GM18870 (cell line): ENCODE measurements at regions not wholly inside any gene's neighbourhood (a gene's known extent, or its start where the extent isn't known, plus 50 kb on each side); places are given as distances from the start of the nearest gene placed in this dataset.
"Not testable (repeated sequence)": the region's sequence is repeated elsewhere in the genome, so short reads cannot be mapped to it uniquely, and the experiment has no call there.

Source experiments
- ATAC-seq: cut with Tn5 transposase; IDR thresholded peaks from one replicate; pipeline ENCODE4 v1.9.1; 2021; ENCODE audit warnings: moderate library complexity; ENCODE audit not compliant: unreplicated experiment

GRCh38 chr6:22157233-22157632 is 139.6 kb downstream of the PRL start:
- ATAC-seq, result no peak

- ATAC-seq, result no peak
Observed at GRCh38 chr6:22164236-22164635, 132.6 kb downstream of the PRL start.

DNA sequence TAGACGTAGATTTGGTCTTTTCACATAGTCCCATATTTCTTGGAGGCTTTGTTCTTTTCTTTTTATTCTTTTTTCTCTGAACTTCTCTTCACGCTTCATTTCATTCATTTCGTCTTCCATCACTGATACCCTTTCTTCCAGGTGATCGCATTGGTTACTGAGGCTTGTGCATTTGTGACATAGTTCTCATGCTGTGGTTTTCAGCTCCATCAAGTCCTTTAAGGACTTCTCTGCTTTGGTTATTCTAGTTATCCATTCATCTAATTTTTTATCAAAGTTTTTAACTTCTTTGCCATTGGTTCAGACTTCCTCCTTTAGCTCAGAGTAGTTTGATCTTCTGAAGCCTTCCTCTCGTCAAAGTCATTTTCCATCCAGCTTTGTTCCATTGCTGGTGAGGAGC is 125.8 kb downstream of the PRL start:
- ATAC-seq, result not testable (repeated sequence)

DNA sequence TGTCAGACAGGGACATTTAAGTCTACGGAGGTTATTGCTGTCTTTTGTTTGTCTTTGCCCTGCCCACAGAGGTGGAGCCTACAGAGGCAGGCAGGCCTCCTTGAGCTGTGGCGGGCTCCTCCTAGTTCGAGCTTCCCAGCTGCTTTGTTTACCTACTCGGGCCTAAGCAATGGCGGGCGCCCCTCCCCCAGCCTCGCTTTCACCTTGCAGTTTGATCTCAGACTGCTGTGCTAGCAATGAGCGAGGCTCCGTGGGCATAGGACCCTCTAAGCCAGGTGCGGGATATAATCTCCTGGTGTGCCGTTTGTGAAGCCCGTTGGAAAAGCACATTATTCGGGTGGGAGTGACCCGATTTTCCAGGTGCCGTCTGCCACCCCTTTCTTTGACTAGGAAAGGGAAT is 125.0 kb downstream of the PRL start:
- ATAC-seq, result not testable (repeated sequence)

DNA sequence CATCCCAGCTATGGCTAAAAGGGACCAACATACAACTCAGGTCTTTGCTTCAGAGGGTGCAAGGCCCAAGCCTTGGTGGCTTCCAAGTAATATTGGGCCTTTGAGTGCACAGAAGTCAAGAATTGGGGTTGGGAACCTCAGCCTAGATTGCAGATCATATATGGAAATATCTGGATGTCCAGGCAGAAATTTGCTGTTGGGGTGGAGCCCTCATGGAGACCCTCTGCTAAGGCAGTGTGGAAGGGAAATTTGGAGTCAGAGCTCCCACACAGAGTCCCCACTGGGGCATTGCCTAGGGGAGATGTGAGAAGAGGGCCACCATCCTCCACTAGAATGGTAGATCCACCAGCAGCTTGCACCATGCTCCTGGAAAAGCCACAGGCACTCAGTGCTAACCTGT is 123.5 kb downstream of the PRL start:
- no peak for ATAC-seq

DNA sequence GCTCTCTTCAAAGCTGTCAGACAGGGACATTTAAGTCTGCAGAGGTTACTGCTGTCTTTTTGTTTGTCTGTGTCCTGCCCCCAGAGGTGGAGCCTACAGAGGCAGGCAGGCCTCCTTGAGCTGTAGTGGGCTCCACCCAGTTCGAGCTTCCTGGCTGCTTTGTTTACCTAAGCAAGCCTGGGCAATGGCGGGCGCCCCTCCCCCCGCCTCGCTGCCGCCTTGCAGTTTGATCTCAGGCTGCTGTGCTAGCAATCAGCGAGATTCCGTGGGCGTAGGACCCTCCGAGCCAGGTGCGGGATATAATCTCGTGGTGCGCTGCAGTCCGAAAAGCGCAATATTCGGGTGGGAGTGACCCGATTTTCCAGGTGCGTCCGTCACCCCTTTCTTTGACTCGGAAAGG is 116.6 kb downstream of the PRL start:
- ATAC-seq, result not testable (repeated sequence)

DNA sequence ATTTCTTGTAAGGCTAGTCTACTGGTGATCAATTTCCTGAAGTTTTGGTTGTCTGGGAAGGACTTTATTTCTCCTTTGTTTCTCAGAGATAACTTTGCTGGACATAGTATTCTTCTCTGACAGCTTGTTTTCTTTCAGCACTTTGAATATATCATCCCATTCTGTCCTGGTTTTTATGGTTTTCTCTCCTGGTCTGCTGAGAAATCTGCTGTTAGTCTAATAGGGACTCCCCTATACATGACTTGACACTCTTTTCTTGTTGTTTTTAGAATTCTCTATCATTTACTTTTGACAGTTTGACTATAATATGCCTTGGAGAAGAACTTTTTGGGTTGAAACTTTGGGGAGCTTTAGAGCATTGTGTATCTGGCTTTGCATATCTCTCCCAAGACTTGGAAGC is 112.5 kb downstream of the PRL start:
- no peak for ATAC-seq

GRCh38 chr6:22189946-22190345 is 106.9 kb downstream of the PRL start:
- ATAC-seq, result no peak

- ATAC-seq, result peak; percentile 59
Observed at GRCh38 chr6:22194188-22194921, 102.5 kb downstream of the PRL start.

DNA sequence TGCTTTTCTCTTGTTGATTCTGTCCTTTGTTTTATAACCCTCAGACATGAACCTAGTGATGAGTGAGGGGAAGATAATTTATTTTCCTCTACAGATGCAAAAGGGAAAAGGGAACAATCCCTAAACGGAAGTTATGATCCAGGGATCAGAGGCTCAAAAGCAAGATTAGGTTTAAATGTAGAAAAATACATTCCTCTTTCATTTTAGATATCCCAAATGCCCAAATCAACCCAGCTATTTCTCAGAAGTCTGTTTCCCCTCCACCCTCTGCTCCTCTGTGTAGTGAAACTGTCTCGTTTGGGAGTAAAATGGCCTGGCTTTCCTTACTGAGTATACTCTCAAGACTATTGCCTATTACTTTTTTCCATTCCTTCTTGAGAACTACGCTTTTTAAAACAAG is 97.1 kb downstream of the PRL start:
- no peak for ATAC-seq

DNA sequence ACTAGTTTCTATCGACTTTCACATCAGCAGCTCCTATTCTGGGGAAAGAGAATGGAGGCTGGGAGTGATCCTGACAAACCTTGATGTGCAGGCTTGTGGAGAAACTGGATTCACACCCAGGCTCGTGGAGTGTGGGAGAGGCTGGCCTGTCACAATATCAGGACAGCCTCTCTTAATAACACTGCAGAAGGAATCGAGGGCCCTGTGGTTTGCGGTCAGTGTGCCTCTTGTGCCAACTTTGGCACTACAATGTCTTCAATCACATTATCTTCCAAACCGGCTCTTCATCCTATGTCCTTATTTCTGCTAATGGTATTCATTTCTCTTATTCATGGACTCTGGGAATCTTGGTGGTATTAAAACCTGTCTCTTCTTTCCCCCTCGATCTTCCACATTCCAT is 92.7 kb downstream of the PRL start:
- ATAC-seq, result no peak

- no peak for ATAC-seq
Observed at GRCh38 chr6:22205266-22205665, 91.6 kb downstream of the PRL start.

DNA sequence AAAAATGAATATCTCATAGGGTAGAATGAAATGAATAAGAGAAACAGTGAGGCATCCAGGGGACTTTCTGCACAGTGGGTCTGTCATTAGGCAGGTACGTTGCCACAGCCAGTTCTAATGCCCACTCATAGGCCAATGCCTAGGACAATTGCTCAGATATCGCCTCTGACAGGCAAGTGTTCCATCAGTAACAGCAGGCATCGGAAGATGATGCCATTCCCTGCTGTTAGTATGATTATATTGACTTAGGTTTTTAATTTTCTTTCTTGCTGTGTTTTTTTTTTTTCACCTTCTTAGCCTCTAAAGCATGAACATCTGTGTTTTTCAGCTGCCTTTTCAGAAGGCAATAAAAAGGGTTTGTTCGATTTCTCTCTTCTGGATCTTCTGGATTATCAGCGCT is 90.7 kb downstream of the PRL start:
- ATAC-seq, result no peak

DNA sequence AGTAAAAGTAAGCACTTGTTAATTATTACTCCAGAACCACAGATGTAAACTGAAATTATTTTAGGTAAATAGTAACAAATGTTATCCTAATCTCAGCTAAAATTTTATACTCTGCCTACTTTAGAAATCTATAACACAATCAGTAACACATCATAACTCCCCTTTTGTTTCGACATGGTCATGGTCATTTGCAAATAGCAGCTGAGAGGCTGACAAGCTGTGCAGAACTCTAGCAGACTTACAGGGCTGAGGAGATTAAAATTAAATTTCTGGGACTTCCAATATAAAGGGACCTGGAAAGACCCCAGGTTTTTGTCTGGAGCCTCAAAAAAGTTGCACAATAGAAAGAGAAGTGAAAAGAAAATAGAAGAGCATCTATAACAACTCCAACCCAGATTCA is 88.8 kb downstream of the PRL start:
- ATAC-seq, result no peak

DNA sequence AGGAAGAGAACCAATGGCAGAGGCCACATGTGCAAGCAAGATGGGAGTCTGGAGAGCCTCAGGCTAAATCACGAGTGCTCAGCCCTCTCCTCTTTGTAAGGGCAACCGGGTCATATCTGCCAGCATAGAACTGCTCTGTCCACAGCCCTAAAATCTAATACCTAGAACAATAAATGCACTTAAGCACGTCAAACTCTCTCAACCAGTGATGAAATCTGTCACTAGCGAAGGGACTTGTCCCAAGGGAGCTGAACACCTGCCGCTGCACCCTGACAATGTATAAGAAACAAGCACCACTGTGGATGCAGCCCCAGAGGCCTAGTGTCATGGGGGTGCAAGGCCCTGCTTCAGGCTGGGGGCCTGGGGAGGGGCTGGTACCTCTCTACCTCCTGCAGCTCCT is 82.5 kb downstream of the PRL start:
- ATAC-seq, result no peak

GRCh38 chr6:22215474-22215873 is 81.4 kb downstream of the PRL start:
- not testable (repeated sequence) for ATAC-seq

GRCh38 chr6:22218410-22218809 is 78.4 kb downstream of the PRL start:
- ATAC-seq, result no peak

GRCh38 chr6:22219925-22220324 is 76.9 kb downstream of the PRL start:
- no peak for ATAC-seq

- ATAC-seq, result no peak
Observed at GRCh38 chr6:22221211-22221610, 75.6 kb downstream of the PRL start.

GRCh38 chr6:22221630-22222029 is 75.2 kb downstream of the PRL start:
- ATAC-seq, result no peak

DNA sequence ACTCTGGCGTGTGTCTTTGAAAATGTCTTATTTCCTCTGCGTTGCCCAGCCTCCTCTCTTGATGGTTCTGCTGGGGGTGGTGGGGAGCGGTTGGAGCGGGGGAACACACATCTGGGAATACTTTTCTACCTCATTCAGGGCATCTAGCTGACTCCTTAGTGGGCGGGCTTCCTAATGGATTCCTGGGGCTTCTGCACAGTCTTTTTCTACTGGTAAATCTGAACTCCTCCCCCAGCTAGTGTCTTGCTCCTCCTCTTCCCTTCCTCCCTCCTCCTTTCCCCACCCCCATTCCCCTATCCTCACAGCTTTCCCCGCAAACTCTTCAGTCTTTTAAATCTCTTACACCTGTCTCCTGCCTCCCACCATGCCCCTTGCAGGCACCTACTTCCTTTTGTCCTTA is 74.4 kb downstream of the PRL start:
- no peak for ATAC-seq

DNA sequence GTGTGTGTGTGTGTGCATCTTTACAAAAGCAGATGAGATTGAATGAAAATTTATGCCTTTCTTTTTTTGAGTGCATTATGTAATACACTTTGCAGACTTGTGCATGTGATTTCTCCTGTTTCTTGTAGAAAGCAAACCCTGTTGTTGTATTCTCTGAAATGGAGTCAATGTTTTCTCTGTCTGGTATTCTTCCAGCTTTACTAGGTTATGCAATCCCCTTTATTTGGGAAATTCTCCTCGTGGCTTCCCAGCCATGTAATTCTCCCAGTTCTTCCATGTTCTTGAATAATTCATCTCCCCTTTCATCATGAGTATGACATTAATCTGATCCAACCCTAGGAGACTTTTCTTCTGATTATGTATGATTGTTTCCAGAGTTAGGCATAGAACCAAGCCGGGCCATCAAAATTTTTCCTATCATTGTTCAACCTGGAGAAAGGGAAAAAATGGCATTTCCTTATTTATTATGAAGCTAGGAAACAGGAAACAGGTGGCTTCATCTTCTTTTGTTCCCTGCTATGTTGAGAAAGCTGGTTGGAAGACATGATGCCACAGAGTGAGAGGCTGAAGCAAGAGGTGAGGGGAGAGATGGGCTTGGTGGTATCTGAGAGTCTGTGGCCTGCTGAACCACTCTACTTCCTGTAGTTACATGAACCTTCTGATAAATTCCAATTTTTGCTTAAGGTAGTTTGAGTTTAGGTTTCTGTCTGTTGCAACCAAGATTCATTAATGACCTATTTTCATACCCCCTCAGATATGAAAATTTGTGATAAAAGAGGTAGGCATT is 68.8 kb downstream of the PRL start:
- ATAC-seq, result no peak

GRCh38 chr6:22231050-22231449 is 65.8 kb downstream of the PRL start:
- ATAC-seq, result no peak
